Iris pigment epithelial cell (primary cell): ENCODE measurements at regions not wholly inside any gene's neighbourhood (a gene's known extent, or its start where the extent isn't known, plus 50 kb on each side); places are given as distances from the start of the nearest gene placed in this dataset.
A peak's percentile ranks its signal among the peaks of the same experiment; 100 is the strongest.
"Not testable (repeated sequence)": the region's sequence is repeated elsewhere in the genome, so short reads cannot be mapped to it uniquely, and the experiment has no call there.

Experiments used
- DNase-seq: peaks from one replicate; pipeline ENCODE4 v3.0.0-alpha.2; 2011; ENCODE audit warnings: low read depth

DNA sequence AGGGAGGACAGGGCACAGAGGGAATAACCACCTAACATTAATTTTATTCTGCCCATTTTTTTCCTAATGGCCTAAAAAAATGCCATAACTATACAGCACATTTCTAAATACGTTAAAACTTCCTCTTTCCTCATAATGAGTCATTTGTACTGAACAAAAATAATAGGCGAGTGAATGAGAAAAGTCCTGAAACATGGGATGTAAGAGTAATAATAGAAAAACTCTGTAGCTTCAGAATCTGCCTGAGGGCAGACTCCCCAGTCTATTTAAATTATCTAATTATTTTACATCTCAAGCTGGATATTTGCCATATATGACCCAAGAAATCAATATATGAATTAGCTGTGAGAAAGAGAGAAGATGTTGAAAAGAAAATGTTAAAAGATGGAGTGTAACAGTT is 285.1 kb downstream of the TMX3 start:
- DNase-seq: peak; percentile 69

DNA sequence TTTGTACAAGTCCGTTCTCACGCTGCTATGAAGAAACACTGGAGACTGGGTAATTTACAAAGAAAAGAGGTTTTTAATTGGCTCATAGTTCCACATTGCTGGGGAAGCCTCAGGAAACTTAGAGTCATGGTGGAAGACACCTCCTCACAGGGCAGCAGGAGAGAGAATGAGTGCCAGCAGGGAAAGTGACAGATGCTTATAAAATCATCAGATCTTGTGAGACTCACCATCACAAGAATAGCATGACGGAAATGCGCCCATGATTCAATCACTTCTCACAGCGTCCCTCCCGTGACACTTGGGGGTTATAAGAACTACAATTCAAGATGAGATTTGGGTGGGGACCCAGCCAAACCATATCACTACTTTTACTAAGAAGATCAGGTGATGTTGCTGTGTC is 285.8 kb downstream of the TMX3 start:
- no peak for DNase-seq

DNA sequence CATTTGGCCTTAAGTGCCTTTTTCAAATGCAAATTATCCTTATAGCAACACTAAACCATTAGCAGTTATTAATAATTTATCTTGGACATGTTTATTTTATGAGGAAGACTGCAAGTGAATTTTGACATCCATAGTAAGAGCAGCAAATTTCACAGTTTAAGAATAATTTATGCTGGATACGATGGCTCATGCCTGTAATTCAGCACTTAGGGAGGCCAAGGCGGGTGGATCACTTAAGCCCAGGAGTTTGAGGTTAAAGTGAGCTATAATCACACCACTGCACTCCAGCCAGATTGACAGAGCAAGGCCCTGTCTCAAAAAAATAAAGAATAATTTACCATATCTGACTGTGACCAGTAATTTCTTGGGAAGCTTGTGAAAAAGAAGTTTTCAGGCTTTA is 286.2 kb downstream of the TMX3 start:
- DNase-seq: no peak

DNA sequence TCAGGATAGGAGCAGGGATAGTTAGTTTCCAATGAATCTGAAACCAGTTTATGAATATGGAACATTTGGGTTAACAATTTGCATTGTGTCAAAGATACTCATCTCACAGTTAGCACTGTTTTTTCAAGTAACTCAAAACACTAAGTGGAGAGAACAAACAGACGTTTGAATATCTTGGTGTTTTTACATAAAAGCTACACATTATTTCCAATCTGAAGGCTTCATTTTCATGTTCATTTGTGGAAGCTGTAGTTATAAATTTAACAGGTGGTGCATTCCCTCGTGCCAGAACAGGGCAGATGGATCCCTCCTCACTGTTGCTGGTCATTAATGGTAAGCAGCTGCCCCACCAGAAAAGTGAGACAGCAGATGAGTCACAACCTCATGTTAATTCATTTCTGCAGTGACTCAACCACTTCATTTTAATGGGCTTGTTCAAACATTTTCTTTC is 286.9 kb downstream of the TMX3 start:
- DNase-seq: peak; percentile 89

DNA sequence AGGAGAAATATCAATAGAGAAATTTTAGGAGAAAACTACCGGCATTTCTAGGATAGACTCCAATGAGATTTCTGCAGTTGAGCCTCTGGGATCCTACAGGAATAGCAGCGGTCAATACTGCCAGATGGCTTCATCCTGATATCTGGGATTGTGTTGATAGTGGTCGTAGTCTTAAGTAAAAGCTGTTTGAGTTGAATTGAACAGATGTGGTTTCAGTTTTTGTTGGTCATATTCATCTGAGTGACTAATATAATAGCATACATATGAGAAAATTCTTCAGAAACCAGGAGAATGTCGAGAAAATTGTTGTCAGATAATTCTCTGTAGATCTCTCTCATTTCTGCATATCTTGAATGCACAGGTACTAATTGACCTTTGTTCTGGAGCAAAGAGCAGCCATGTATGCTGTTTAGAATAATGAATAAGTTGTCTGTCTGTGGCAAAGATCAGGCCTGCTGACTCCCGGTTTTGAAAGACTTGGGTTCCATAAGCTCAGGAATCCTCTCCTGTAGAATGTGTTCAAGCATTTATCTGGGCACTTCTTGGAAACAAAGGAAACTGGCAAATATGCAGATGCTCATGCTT is 288.1 kb downstream of the TMX3 start:
- DNase-seq: peak; percentile 45

DNA sequence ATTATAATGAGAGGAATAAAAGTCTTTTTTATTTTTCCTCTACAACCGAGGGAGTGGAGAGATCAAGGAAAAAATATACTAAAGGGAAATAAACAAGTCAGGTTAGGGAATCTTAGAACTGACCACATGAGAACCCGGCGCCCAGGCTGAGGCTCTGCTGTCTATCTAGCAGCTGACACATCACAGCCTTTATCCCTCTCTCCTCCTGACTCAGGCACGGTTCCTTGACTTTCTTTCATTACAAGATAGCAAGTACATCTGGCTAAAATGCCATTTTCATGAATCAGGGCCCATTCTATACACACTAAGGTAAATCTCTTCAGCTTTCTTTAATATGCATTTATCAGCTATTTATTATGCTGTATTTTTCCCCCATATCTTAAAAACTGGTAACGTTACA is 296.0 kb downstream of the TMX3 start:
- DNase-seq: peak; percentile 88

DNA sequence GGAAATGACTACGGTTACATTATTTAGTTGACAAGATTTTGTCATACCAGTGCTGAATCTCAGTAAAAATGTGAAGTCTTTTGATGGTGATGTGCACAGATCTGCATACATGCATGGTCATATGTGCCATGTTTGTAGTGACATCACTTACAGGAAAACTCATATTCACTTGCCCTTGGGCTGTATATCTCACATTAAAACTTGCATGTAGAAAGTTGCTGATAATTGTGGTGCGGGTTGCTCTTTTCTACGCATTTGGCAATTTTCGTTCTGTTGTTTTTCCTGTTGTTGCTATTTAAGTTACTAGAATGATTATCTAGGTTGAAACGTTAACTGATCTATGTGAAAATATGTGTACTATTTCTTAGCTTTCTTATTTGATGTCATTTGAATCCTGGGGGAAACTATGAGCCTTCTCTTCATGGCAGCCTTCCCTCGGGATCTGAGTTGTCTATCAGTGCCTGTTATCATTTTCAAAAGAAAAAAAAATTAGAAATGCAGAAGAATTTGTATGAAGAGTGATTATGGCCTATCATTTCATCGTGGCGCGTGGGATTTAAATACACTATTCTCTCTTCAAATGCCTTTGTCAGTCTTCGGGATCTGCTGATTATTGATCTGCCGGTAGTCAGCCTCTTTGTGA is 296.6 kb downstream of the TMX3 start:
- no peak for DNase-seq

DNA sequence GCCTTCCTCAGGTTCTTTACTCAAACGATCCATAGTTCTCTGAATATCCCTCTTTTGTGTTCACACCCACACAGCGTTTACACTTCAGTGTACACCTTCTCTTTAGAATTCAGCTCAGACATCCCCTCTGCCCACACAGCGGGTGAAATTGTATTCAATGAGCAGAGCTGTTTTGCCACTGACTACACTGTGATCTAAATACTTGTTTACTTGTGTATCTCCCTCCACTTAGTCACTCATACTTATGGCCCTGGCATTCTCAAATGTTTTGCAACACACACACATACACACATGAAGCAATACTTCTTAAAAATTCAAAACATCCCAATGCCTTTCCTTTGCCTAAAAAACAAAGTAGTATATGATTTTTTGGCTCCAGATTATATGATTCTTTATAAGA is 297.1 kb downstream of the TMX3 start:
- DNase-seq: peak; percentile 89

DNA sequence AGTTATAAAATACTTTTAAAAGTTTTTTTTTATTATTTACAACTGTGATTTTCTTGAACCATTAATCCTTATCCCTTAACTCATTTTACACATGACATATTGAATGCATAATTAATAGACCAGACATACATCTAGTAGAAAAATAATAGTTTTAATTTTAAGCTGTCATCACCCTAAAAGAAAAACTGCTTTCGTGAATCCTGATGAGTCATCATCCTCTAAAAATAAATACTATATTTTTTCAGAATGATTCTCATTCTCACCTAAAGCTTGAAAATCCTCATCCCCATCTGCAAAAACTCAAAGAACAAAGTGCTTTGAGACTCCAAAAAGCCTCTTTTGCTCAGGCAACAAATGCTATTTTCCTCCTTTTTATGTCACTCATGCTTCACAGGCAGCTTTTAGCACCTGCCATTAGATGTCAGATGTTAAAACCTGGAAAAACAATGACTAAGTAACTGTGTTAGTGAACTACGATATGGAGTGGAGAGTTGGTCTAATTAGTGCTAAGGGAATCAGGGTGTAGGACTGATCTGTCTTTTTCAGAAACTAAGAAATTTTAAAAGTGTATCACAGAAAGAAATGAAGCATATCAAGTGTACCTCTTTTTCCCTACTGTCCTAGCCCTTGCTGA is 297.6 kb downstream of the TMX3 start:
- no peak for DNase-seq

DNA sequence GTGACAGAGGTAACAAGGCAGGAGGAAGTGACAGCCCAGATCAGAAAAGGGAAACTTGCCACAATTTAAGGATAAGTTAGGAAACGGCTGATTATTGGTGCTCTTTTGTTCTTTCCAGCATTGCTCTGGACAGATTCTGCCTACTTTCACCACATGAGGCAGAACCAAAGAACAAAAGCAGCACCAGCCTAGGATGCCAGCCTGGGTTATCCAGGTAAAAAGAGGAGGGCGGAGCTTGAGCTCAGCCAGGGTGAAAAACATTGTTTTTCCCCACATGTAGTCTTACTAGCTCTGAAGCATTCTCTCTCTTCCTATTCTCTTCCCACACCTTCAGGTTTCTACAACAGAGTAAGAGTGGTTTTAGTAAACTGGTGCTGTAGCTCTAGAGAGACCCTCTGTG is 300.5 kb downstream of the TMX3 start:
- DNase-seq: no peak

DNA sequence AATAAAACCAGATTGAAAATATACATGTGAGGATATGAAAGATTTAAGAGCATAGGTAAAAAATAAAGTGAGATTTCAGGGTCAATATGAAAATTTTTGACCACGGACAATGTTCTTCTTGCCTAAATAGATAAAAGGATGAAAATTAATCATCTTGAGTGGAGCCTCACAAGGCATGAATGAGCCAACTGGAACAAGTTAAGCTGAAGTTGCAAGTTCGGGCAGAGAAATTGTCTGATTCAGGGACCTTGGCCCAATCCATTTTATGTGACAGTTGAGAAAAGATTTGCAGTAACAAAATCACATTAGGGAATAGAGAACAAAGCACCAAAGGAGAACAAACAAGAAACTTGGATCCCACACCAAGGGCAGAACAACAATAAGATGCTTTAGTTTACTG is 305.3 kb downstream of the TMX3 start:
- no peak for DNase-seq

DNA sequence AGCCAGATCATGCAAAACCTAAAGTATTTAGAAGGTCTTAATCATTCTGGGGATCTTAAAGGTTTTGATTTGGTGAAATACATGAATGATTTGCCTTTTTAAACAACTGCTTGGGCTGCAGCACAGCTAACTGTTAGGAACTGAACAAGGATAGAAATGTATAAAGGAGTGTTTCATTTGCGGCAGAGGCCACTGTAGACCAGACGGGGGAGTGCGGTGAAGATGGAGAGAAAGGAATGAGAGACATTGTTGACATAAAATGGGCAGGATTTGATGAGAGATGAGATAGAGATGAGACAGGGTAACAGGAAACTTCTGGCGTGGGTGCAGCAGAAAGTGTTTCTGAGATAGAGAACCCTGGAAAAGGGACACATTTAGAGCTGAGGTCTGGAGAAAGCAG is 308.1 kb downstream of the TMX3 start:
- DNase-seq: peak; percentile 51

DNA sequence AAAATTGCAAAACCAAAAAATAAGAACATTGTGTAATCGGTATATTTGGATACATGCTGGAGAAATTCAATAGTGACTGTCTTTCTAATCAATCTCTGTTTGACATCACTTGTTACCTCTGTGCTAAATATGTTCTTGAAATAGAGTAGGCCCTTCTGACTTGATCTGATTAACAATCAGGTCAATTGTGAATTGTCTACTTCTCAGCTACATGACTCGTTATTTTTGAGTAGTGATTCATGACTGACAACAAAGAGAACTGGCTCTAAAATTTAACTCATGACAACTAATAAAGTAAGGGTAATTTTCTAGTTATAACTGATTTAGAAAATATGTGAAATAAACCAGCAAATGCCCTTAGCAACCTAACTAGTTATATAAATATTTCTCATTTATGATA is 312.1 kb downstream of the TMX3 start:
- DNase-seq: no peak

DNA sequence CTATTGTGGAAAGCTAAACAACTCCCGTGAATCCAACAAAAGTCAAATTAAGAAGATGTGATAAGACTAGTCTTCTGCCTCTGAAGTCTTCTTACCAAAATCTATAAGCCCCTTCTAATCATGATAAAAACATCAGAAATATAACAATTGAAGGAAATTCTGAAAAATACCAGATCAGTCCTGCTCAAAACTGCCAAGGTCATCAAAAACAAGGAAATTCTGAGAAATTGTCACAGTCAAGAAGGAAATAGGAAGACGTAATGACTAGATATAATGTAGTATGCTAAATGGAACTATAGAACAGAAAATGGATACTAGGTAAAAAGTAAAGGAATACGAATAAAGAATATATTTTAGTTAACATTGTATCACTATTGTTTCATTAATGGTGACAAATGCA is 314.0 kb downstream of the TMX3 start:
- no peak for DNase-seq

DNA sequence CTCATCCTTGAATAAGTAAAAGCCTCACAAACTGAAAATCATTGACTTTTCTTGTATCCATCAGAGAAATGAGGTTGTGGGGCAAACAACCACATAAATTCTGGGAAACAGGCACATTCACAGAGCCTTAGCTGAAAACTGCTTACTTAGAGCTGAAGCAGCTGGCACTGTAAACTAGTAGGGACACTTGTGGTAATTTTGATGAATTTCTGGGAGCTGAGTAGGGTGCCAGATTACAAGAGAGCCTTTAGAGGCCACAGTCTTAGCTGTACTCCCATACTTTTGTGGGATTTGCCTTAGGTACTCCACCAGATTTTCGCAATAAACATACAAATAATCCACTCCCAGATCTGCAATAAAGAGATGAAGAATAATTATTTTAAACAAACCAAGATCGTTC is 315.2 kb downstream of the TMX3 start:
- DNase-seq: no peak

DNA sequence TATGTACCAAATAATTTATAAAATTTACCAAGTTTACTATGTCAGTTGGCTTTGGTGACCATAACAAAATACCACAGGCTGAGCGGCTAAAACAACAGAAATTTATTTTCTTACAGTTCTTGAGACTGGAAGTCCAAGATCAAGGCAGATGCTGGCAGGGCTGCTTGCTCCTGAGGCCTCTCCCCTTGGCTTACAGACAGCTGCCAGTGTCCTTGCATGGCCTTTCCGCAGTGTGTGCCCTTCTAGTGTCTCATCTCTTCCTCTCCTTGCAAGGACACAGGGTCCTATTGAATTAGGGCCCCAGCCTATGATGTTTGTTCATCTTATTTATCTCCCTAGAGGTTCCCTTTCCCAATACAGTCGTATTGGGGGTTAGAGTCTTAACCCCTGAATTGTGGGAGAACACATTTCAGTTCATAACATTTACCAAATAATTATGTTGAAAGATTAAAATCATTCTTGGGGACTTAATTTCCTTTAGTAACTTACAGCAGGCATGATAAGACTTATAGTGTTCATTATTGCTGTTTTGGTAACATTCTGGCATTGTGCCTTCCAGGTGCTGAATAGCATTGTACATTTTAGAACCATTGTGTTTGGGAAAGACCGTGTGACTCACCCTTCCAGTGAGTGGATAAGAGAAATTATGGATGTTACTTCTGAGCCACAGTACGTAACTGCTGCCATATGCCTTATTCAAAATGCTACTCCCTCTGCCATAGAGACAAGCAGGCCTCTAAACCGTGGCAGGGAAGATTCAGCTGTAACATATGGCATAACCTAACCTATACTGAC is 317.5 kb downstream of the TMX3 start:
- DNase-seq: peak; percentile 9

DNA sequence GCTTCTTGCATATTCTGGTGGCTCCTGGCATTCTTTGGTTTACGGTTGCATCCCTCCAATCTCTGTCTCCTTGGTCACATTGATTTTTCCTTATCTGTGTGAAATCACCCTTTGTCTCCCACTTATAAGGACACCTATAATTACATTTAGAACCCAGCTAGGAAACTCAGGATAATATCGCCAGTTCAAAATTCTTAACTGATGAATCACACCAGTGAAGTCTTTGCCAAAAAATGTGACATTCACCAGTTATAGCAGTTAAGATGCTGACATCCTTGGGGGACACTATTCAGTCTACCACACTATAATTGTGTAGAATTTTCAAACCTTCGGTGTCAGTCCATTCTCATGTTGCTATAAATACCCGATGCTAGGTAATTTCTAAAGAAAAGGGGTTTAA is 320.2 kb downstream of the TMX3 start:
- peak; percentile 21 for DNase-seq

DNA sequence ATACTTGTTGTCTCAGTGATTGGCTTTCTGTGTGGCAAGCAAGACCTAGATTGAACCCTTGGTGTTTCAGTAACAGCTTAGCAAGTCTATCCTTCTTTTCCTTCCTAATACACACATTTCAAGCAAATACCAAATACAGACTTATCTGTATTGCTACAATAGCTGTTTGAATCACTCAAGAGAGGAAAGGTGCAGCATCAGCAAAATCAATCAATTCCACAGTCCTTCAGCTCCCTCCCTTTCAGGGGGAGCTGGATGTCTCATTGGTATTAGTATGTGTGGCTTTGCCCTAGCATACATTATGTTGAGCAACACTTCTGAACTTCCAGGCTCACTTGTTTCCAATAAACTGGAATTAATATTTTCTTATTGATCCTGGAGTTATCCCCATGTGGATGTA is 323.1 kb downstream of the TMX3 start:
- DNase-seq: no peak

DNA sequence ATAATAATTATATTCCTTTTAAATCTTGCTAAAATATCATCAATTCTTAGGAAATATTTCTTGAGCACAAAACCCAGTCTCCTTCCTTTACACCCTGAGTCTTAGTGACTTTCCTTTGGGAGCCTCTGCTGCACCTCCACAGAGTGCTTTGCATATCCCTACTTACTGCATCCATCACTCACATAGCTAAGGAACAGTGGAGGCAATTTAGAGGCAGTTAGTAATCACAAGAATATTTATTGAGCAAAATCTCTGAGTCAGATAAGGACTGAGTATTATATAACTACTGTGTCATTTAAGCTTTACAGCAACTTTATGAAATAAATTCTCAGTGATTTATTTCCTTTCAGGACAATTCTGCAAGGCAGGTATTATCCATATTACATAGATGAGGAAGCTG is 327.7 kb downstream of the TMX3 start:
- DNase-seq: peak; percentile 20

DNA sequence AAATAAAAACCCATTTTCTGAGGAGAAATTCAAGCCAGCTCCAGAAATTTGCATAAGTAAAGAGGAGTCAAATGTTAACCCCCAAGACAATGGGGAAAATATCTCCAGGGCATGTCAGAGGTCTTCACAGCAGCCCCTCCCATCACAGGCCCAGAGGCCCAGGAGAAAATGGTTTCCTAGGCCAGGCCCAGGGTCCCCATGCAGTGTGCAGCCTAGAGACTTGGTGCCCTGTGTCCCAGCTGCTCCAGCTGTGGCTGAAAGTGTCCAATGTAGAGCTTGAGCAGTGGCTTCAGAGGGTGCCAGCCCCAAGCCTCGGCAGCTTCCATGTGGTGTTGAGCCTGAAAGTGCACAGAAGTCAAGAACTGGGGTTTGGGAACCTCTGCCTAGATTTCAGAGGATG is 330.9 kb downstream of the TMX3 start:
- not testable (repeated sequence) for DNase-seq

DNA sequence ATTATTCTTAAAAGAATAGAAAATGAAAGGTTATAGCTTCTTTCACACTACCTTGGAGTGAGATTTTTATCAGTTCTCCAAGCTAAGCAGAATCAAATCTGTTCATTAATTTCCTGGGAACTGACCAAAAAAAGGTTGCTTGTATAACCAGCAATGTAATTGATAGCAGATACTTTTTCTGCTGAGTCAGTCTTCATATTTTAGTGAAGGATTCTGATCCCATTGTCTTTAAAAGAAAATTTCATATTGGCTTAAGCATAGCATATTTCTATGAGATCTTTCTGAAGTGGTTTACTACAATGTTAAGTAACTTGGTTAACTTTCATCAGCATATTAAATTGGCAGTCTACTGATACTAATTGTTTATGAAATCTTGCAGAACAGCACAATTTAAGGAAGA is 338.0 kb downstream of the TMX3 start:
- no peak for DNase-seq

DNA sequence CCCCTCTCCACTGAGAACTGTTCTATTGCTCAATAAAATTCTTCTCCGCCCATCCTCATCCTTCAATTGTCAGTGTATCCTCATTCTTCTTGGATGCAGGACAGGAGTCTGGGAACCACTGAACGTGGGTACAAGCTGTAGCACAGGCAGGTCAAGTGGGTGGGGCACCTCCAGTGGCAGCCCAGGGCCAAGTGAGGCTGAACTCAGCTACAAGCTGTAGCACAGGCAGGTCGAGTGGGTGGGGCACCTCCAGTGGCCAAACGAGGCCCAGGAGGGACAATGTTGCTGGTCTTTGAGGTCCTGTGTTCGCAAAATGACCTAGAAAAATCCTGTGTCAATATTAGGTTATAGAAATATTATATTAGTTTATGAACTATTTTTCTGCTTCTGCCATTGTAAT is 352.0 kb downstream of the TMX3 start:
- no peak for DNase-seq

DNA sequence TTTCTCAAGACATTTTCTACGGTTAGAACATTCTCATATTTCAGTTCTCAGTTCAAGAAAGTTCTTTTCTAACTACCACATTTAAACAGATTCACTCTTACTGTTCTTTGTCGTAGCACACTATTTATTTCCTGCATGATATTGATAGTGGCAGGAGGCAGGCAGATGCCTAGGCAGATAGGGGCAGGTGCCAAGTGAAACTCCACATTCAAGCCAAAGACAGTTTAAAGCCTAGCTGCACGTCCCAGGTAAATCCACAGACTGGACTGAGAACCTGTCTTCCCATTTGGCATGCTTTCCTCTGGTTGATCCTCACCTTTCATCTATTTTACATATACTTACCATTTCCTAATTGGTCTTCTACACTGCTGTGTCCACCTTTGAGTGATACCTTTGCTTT is 359.3 kb downstream of the TMX3 start:
- DNase-seq: no peak
